Fibroblast of pulmonary artery (primary cell): ENCODE measurements at regions not wholly inside any gene's neighbourhood (a gene's known extent, or its start where the extent isn't known, plus 50 kb on each side); places are given as distances from the start of the nearest gene placed in this dataset.

ENCODE experiments used
- DNase-seq: peaks from one replicate; pipeline ENCODE4 v3.0.0-alpha.2; 2010; ENCODE audit warnings: low read depth
- H3K4me3 ChIP-seq: replicated peaks from 2 replicates; pipeline ENCODE4 v1.5.1; 2011; ENCODE audit warnings: low read depth, mild to moderate bottlenecking, control low read depth, low read length, moderate library complexity
- CTCF ChIP-seq: IDR thresholded peaks from 2 replicates; pipeline ENCODE4 v1.5.1; 2011; ENCODE audit warnings: mild to moderate bottlenecking, control low read depth, low read length, inconsistent platforms; ENCODE audit errors: missing control alignments

GRCh38 chr4:188819233-188819632 is 680.0 kb downstream of the TRIML1 start:
- no peak overlapping the region for H3K4me3 ChIP-seq
- TF ChIP-seq CTCF: no peak
- DNase-seq: no peak

GRCh38 chr4:188821500-188821899 is 682.3 kb downstream of the TRIML1 start:
- no peak overlapping the region for H3K4me3 ChIP-seq
- no peak for TF ChIP-seq CTCF
- no peak for DNase-seq

- no peak for DNase-seq
- H3K4me3 ChIP-seq: no peak overlapping the region
- no peak for TF ChIP-seq CTCF
Observed at GRCh38 chr4:188822698-188823097, 683.5 kb downstream of the TRIML1 start.

GRCh38 chr4:188824553-188824952 is 685.3 kb downstream of the TRIML1 start:
- no peak overlapping the region for H3K4me3 ChIP-seq
- no peak for TF ChIP-seq CTCF
- DNase-seq: no peak

GRCh38 chr4:188826393-188826792 is 687.2 kb downstream of the TRIML1 start:
- H3K4me3 ChIP-seq: no peak overlapping the region
- TF ChIP-seq CTCF: no peak

GRCh38 chr4:188839704-188840103 is 700.5 kb downstream of the TRIML1 start:
- no peak for DNase-seq

More at GRCh38 chr4:188826393-188826792, 687.2 kb downstream of the TRIML1 start:
- DNase-seq: no peak

More at GRCh38 chr4:188839704-188840103, 700.5 kb downstream of the TRIML1 start:
- no peak overlapping the region for H3K4me3 ChIP-seq
- TF ChIP-seq CTCF: no peak
